Activated B cell treated with CpG ODN at 0.5 μM for 24 hours (primary cell): ENCODE measurements at regions not wholly inside any gene's neighbourhood (a gene's known extent, or its start where the extent isn't known, plus 50 kb on each side); places are given as distances from the start of the nearest gene placed in this dataset.

Experiments used
- ATAC-seq: fragments of 200-7000 bp; cut with Tn5 transposase; one replicate; pipeline ENCODE4 v1.10.0; 2021; ENCODE audit warnings: low read depth, mild to moderate bottlenecking, moderate library complexity
- CTCF ChIA-PET: fragments of 350-600 bp; sonication (Branson Sonifier 250); formaldehyde crosslinking; loops from one replicate; lab custom pipeline; 2021; ENCODE audit warnings: antibody characterized with exemption; lab: Charles Lee
- POLR2A ChIA-PET: fragments of 350-600 bp; sonication (Branson Sonifier 250); formaldehyde crosslinking; loops from one replicate; lab custom pipeline; 2021; ENCODE audit warnings: antibody characterized with exemption; lab: Charles Lee
- DNase-seq: peaks from one replicate; pipeline ENCODE4 v3.0.0; 2022
- H3K27ac Mint-ChIP-seq: one replicate; pipeline ENCODE4 v1.8.0; 2020; ENCODE audit warnings: mixed read lengths
- H3K27me3 Mint-ChIP-seq: one replicate; pipeline ENCODE4 v1.8.0; 2021; ENCODE audit warnings: mixed read lengths
- H3K36me3 Mint-ChIP-seq: one replicate; pipeline ENCODE4 v1.8.0; 2021; ENCODE audit warnings: low read depth, mixed read lengths
- H3K4me1 Mint-ChIP-seq: one replicate; pipeline ENCODE4 v1.8.0; 2021; ENCODE audit warnings: mixed read lengths
- H3K4me3 Mint-ChIP-seq: one replicate; pipeline ENCODE4 v1.8.0; 2020; ENCODE audit warnings: mild to moderate bottlenecking, mixed read lengths
- H3K9me3 Mint-ChIP-seq: one replicate; pipeline ENCODE4 v1.8.0; 2020; ENCODE audit warnings: mixed read lengths
- CTCF ChIP-seq: fragments of 200-600 bp; IDR thresholded peaks from one replicate; pipeline ENCODE4 v1.8.0; 2022; ENCODE audit warnings: antibody characterized with exemption, mild to moderate bottlenecking
- intact Hi-C: fragments of 100-400 bp; cut with micrococcal nuclease; formaldehyde crosslinking; loops from one replicate; pipeline ENCODE4 v1.15.1; 2024

- Mint-ChIP-seq H3K36me3 (no peaks in the 10 kb centered on the region), H3K27ac (no peak overlapping the region), H3K27me3 (no peaks in the 10 kb centered on the region), H3K4me3 (no peak overlapping the region), H3K4me1 (no peaks in the 10 kb centered on the region), H3K9me3 (no peaks in the 10 kb centered on the region)
- DNase-seq (no peak), ATAC-seq (no peak)
- TF ChIP-seq CTCF = no peak
- CTCF ChIA-PET = no interaction called here
- intact Hi-C loops = no loop called here
- POLR2A ChIA-PET = no interaction called here
Observed at GRCh38 chr14:101039031-101039754, 135.7 kb upstream of the RTL1 start.

GRCh38 chr14:101039755-101040138, 136.2 kb upstream of the RTL1 start:
- no peak overlapping the region for H3K27ac Mint-ChIP-seq
- no peak overlapping the region for H3K4me3 Mint-ChIP-seq
- no peaks in the 10 kb centered on the region for H3K9me3 Mint-ChIP-seq
- H3K4me1 Mint-ChIP-seq = no peaks in the 10 kb centered on the region
- intact Hi-C loops = no loop called here
- ChIA-PET CTCF (no interaction called here), POLR2A (no interaction called here)
- DNase-seq (no peak), ATAC-seq (no peak)
- H3K27me3 Mint-ChIP-seq = no peaks in the 10 kb centered on the region
- no peaks in the 10 kb centered on the region for H3K36me3 Mint-ChIP-seq
- TF ChIP-seq CTCF = no peak

- DNase-seq (no peak), ATAC-seq (no peak)
- ChIA-PET POLR2A (no interaction called here), CTCF (no interaction called here)
- no peak for TF ChIP-seq CTCF
- no peak overlapping the region for H3K27ac Mint-ChIP-seq
- H3K4me3 Mint-ChIP-seq = no peak overlapping the region
- intact Hi-C loops = no loop called here
- H3K36me3 Mint-ChIP-seq = no peaks in the 10 kb centered on the region
- no peaks in the 10 kb centered on the region for H3K4me1 Mint-ChIP-seq
- H3K9me3 Mint-ChIP-seq = no peaks in the 10 kb centered on the region
- no peaks in the 10 kb centered on the region for H3K27me3 Mint-ChIP-seq
Observed at GRCh38 chr14:101040538-101041442, 137.3 kb upstream of the RTL1 start.

- DNase-seq (no peak), ATAC-seq (no peak)
- CTCF ChIA-PET = no interaction called here
- Mint-ChIP-seq H3K27ac (no peak overlapping the region), H3K27me3 (no peaks in the 10 kb centered on the region), H3K4me3 (no peak overlapping the region), H3K9me3 (no peaks in the 10 kb centered on the region), H3K36me3 (no peaks in the 10 kb centered on the region), H3K4me1 (no peaks in the 10 kb centered on the region)
- intact Hi-C loops = no loop called here
- TF ChIP-seq CTCF = no peak
- POLR2A ChIA-PET = no interaction called here
Observed at GRCh38 chr14:101043891-101044290, 140.4 kb upstream of the RTL1 start.

- DNase-seq (no peak), ATAC-seq (no peak)
- ChIA-PET CTCF (no interaction called here), POLR2A (no interaction called here)
- H3K4me3 Mint-ChIP-seq = no peak overlapping the region
- H3K4me1 Mint-ChIP-seq = no peaks in the 10 kb centered on the region
- H3K27me3 Mint-ChIP-seq = no peaks in the 10 kb centered on the region
- no peak for TF ChIP-seq CTCF
- H3K27ac Mint-ChIP-seq = no peak overlapping the region
- H3K9me3 Mint-ChIP-seq = no peaks in the 10 kb centered on the region
- intact Hi-C loops = no loop called here
- H3K36me3 Mint-ChIP-seq = no peaks in the 10 kb centered on the region
Observed at GRCh38 chr14:101044741-101045140, 141.2 kb upstream of the RTL1 start.
